HCT116 (cell line): ENCODE measurements at regions not wholly inside any gene's neighbourhood (a gene's known extent, or its start where the extent isn't known, plus 50 kb on each side); places are given as distances from the start of the nearest gene placed in this dataset.

Source experiments
- CBX3 ChIP-seq: IDR thresholded peaks from 2 replicates; pipeline ENCODE4 v1.6.1; 2012; ENCODE audit warnings: low read depth
- CEBPB ChIP-seq: IDR thresholded peaks from 2 replicates; pipeline ENCODE4 v1.6.1; 2012; ENCODE audit warnings: low read depth
- EGR1 ChIP-seq: IDR thresholded peaks from 2 replicates; pipeline ENCODE4 v1.6.1; 2012; ENCODE audit warnings: low read depth
- EZH2 ChIP-seq: fragments of 200-600 bp; sonication (generic); IDR thresholded peaks from 2 replicates; pipeline ENCODE4 v1.6.1; 2017; ENCODE audit warnings: antibody characterized with exemption, mixed run types
- ZFX ChIP-seq: fragments of 450-650 bp; IDR thresholded peaks from 2 replicates; pipeline ENCODE4 v1.6.1; 2017
- TF ChIP-seq, protein P1 (sequence below), 3 experiments: fragments of 200-600 bp in 1 of 3; sonication (generic) in 1 of 3; IDR thresholded peaks in 2 of 3; conservative IDR thresholded peaks in 1 of 3; 2 replicates each; pipeline ENCODE4 v1.5.1; 2012 to 2017; ENCODE audit warnings: low read depth in 2 of 3, low read length in 2 of 3, antibody characterized with exemption in 1 of 3, borderline replicate concordance in 1 of 3, control low read depth in 1 of 3, mild to moderate bottlenecking in 1 of 3, mixed read lengths in 1 of 3, mixed run types in 1 of 3, moderate library complexity in 1 of 3; ENCODE audit not compliant: insufficient read depth in 1 of 3
- TF ChIP-seq, protein P2 (sequence below): IDR thresholded peaks from 2 replicates; pipeline ENCODE4 v1.6.1; 2011; ENCODE audit warnings: mild to moderate bottlenecking, low read length, moderate library complexity; ENCODE audit not compliant: insufficient replicate concordance; ENCODE audit errors: extremely low read depth
- TF ChIP-seq, protein P3 (sequence below): IDR thresholded peaks from 2 replicates; pipeline ENCODE4 v1.6.1; 2012

DNA sequence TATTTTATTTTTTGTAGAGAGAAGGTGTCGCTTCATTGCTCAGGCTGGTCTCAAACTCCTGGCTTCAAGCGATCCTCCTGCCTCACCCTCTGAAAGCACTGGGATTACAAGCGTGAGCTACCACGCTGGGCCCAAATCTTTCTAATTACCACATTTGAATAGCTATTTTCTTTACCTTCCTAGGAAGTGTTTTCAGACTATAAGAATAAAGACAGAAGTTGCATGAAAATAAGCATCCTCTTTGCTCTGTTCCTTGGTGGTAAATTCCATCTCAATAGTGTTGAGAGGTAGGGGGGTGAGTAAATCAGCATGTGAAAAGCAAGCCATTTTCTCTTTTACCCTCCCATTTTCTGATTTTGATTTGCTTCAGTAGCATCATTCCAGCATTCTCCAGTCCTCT lies 122.4 kb downstream of the LARP7 start:
- TF ChIP-seq, protein P1, sequence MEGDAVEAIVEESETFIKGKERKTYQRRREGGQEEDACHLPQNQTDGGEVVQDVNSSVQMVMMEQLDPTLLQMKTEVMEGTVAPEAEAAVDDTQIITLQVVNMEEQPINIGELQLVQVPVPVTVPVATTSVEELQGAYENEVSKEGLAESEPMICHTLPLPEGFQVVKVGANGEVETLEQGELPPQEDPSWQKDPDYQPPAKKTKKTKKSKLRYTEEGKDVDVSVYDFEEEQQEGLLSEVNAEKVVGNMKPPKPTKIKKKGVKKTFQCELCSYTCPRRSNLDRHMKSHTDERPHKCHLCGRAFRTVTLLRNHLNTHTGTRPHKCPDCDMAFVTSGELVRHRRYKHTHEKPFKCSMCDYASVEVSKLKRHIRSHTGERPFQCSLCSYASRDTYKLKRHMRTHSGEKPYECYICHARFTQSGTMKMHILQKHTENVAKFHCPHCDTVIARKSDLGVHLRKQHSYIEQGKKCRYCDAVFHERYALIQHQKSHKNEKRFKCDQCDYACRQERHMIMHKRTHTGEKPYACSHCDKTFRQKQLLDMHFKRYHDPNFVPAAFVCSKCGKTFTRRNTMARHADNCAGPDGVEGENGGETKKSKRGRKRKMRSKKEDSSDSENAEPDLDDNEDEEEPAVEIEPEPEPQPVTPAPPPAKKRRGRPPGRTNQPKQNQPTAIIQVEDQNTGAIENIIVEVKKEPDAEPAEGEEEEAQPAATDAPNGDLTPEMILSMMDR (IDR thresholded peaks at IDR 0.05 in 2 of 3, conservative IDR thresholded peaks at IDR 0.05 in 1 of 3; ENCODE audit: borderline replicate concordance in 1 of 3, insufficient read depth in 1 of 3, low read depth in 2 of 3, low read length in 2 of 3), result no peak
- TF ChIP-seq ZFX (no peak), EZH2 (no peak), CEBPB (no peak), EGR1 (no peak), CBX3 (no peak)
- TF ChIP-seq, protein P2, sequence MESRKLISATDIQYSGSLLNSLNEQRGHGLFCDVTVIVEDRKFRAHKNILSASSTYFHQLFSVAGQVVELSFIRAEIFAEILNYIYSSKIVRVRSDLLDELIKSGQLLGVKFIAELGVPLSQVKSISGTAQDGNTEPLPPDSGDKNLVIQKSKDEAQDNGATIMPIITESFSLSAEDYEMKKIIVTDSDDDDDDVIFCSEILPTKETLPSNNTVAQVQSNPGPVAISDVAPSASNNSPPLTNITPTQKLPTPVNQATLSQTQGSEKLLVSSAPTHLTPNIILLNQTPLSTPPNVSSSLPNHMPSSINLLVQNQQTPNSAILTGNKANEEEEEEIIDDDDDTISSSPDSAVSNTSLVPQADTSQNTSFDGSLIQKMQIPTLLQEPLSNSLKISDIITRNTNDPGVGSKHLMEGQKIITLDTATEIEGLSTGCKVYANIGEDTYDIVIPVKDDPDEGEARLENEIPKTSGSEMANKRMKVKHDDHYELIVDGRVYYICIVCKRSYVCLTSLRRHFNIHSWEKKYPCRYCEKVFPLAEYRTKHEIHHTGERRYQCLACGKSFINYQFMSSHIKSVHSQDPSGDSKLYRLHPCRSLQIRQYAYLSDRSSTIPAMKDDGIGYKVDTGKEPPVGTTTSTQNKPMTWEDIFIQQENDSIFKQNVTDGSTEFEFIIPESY, result no peak
- TF ChIP-seq, protein P3, sequence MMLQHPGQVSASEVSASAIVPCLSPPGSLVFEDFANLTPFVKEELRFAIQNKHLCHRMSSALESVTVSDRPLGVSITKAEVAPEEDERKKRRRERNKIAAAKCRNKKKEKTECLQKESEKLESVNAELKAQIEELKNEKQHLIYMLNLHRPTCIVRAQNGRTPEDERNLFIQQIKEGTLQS, result no peak
